Choroid plexus epithelial cell (primary cell): ENCODE measurements at regions not wholly inside any gene's neighbourhood (a gene's known extent, or its start where the extent isn't known, plus 50 kb on each side); places are given as distances from the start of the nearest gene placed in this dataset.

Source experiments
- DNase-seq: peaks from one replicate; pipeline ENCODE4 v3.0.0-alpha.2; 2010; ENCODE audit warnings: low read depth
- H3K4me3 ChIP-seq: 2 replicates; pipeline ENCODE4 v1.5.1; 2011; ENCODE audit warnings: low read depth, mild to moderate bottlenecking, control low read depth, low read length, moderate library complexity
- CTCF ChIP-seq: conservative IDR thresholded peaks from 2 replicates; pipeline ENCODE4 v1.5.1; 2011; ENCODE audit warnings: low read depth, mild to moderate bottlenecking, control low read depth, inconsistent platforms, low read length, moderate library complexity

DNA sequence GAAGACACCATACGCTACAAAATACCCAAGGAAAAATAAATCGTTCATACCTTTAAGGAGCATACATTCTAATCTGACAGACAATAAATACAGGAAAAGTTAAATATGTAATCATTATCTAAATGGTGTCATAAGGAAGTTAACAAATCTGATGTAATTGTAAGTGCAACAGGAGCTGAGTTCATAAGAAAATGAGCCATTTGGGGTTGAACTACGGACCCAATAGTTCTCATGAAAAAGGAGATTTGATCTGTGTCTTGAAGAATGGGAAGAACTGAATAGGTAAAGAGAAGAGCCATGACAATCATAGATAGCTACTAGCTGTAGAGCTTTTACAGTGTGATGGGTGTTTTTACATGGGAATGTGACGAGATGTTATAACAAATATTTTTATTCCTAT, 175.6 kb downstream of the ANKRD50 start:
- H3K4me3 ChIP-seq: no peak overlapping the region
- no peak for TF ChIP-seq CTCF
- no peak for DNase-seq

- no peak overlapping the region for H3K4me3 ChIP-seq
- TF ChIP-seq CTCF: no peak
- DNase-seq: no peak
Observed at GRCh38 chr4:124537971-124538370, 174.6 kb downstream of the ANKRD50 start.

DNA sequence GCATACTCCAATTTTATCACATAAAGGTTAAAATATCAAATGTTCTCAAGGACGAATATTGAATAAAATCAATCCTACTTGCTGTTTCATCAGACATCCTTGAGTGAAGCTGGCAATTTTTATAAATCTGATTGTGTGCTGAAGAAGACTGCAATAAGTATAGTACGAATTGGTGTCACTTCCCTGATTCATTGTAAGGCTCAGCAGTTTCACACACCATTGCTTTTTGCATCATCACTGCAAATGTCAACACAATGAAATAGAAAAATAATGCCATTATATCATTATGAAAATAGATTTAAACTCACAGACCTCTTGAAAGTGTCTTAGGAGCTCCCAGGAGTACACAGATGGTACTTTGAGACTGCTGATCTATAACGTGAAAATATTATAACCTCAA, 172.5 kb downstream of the ANKRD50 start:
- H3K4me3 ChIP-seq: no peak overlapping the region
- DNase-seq: no peak
- no peak for TF ChIP-seq CTCF

GRCh38 chr4:124541652-124542420, 170.7 kb downstream of the ANKRD50 start:
- TF ChIP-seq CTCF: no peak
- no peak for DNase-seq
- H3K4me3 ChIP-seq: no peak overlapping the region

DNA sequence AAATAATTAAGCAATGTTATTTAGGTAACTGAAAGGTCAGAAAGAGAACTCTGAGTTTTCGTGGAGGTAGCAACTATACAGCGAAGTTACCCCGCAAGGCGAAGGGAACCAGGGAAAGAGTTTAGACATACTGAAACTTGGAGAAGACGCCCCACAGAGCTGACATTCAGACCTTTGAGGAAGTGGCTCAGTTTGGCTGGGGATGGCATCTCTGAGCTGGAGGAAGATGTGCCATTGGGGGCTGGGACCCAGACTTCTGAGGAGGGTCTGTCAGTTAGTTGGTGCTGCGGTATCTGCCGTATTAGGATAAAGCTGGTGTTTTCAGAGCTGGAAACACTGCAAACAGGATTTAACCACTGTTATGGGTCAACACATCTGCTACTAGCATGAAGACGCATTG, 156.6 kb downstream of the ANKRD50 start:
- TF ChIP-seq CTCF: no peak
- no peak overlapping the region for H3K4me3 ChIP-seq
- no peak for DNase-seq

GRCh38 chr4:124564121-124564520, 148.4 kb downstream of the ANKRD50 start:
- no peak for TF ChIP-seq CTCF
- no peak overlapping the region for H3K4me3 ChIP-seq
- peak; percentile 7 for DNase-seq

DNA sequence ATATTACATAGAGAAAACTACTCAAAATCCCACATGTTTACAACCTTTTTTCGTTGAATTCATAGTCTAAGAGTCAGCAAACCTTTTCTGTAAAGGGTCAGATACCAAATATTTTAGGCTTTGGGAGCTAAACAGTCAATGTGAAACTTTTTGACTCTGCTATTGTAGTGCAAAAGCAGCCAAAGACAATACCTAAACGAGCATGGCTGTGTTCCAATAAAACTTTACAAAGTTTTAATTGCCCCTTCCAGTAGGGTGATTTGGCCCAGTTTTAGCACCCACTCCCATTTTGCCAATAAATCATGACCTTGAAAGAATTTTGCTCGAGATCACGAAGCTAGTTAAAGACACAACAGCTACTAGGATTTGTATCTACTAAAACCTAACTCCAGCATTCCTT, 147.2 kb downstream of the ANKRD50 start:
- DNase-seq: no peak
- H3K4me3 ChIP-seq: no peak overlapping the region
- TF ChIP-seq CTCF: no peak
